Caco-2 (cell line): ENCODE measurements at regions not wholly inside any gene's neighbourhood (a gene's known extent, or its start where the extent isn't known, plus 50 kb on each side); places are given as distances from the start of the nearest gene placed in this dataset.

Experiments
- BruUV-seq: library from RNA; stranded (reverse); fragments of 400-500 nt; replicated peaks from 2 replicates; lab custom pipeline; 2021; lab: Mats Ljungman, UMichigan
- CTCF ChIA-PET: fragments of 300-600 bp; sonication (Branson Sonifier 250); formaldehyde crosslinking; loops from one replicate; lab custom pipeline; 2022; ENCODE audit warnings: antibody characterized with exemption; lab: Charles Lee
- POLR2A ChIA-PET: fragments of 300-600 bp; sonication (Branson Sonifier 250); formaldehyde crosslinking; loops from one replicate; lab custom pipeline; 2022; ENCODE audit warnings: antibody characterized with exemption; lab: Charles Lee
- DNase-seq, 2 experiments: peaks; one replicate each; pipeline versions ENCODE4 v3.0.0 to v3.0.0-alpha.2; 2020 to 2022
- H3K27me3 ChIP-seq: replicated peaks from 2 replicates; pipeline ENCODE4 v1.6.0; 2011; ENCODE audit warnings: low read length; ENCODE audit not compliant: control insufficient read depth, insufficient read depth
- H3K36me3 ChIP-seq: 2 replicates; pipeline ENCODE4 v1.5.1; 2011; ENCODE audit warnings: low read length; ENCODE audit not compliant: control insufficient read depth, insufficient read depth
- H3K4me1 ChIP-seq: fragments of 250-450 bp; sonication (Bioruptor Pico); 2 replicates; pipeline ENCODE4 v1.5.1; 2020; ENCODE audit warnings: mild to moderate bottlenecking
- H3K4me3 ChIP-seq: 2 replicates; pipeline ENCODE4 v1.5.1; 2011; ENCODE audit warnings: low read depth, mild to moderate bottlenecking, control low read depth, low read length
- H3K9me3 ChIP-seq: fragments of 250-450 bp; sonication (Bioruptor Pico); 2 replicates; pipeline ENCODE4 v1.5.1; 2020; ENCODE audit warnings: mild to moderate bottlenecking, moderate library complexity
- H3K27ac Mint-ChIP-seq: one replicate; pipeline ENCODE4 v1.8.0; 2022; ENCODE audit warnings: mixed read lengths; ENCODE audit not compliant: unreplicated experiment
- H3K27me3 Mint-ChIP-seq: one replicate; pipeline ENCODE4 v1.8.0; 2022; ENCODE audit warnings: mixed read lengths; ENCODE audit not compliant: insufficient read depth, unreplicated experiment
- H3K36me3 Mint-ChIP-seq: one replicate; pipeline ENCODE4 v1.8.0; 2022; ENCODE audit warnings: mild to moderate bottlenecking, mixed read lengths; ENCODE audit not compliant: insufficient read depth, unreplicated experiment
- H3K4me1 Mint-ChIP-seq: one replicate; pipeline ENCODE4 v1.8.0; 2022; ENCODE audit warnings: low read depth, mixed read lengths; ENCODE audit not compliant: unreplicated experiment
- H3K4me3 Mint-ChIP-seq: one replicate; pipeline ENCODE4 v1.8.0; 2022; ENCODE audit warnings: mild to moderate bottlenecking, moderate library complexity, mixed read lengths; ENCODE audit not compliant: unreplicated experiment
- H3K9me3 Mint-ChIP-seq: one replicate; pipeline ENCODE4 v1.8.0; 2022; ENCODE audit warnings: mixed read lengths; ENCODE audit not compliant: unreplicated experiment
- intact Hi-C: fragments of 100-400 bp; cut with micrococcal nuclease; formaldehyde crosslinking; loops from one replicate; pipeline ENCODE4 v1.10.0; 2022; ENCODE audit not compliant: unreplicated experiment
- TF ChIP-seq, protein P1 (sequence below), 2 experiments: fragments of 200-600 bp in 1 of 2; IDR thresholded peaks; 1 replicate in 1 of 2; 2 replicates in 1 of 2; pipeline versions ENCODE4 v1.5.1 to v1.8.0; 2011 to 2022; ENCODE audit warnings: antibody characterized with exemption in 1 of 2, control low read depth in 1 of 2, inconsistent platforms in 1 of 2, low read depth in 1 of 2, low read length in 1 of 2, mild to moderate bottlenecking in 1 of 2, moderate library complexity in 1 of 2; ENCODE audit not compliant: insufficient read depth in 1 of 2, severe bottlenecking in 1 of 2, unreplicated experiment in 1 of 2

GRCh38 chr13:91272235-91272777 lies 75.2 kb upstream of the MIR17HG start:
- intact Hi-C loops, result no loop called here
- Mint-ChIP-seq H3K27ac (no peak overlapping the region), H3K27me3 (peaks cover 3% of the 10 kb centered on the region), H3K4me1 (no peaks in the 10 kb centered on the region), H3K9me3 (peaks cover 10% of the 10 kb centered on the region), H3K36me3 (no peaks in the 10 kb centered on the region), H3K4me3 (no peak overlapping the region)
- H3K27me3 ChIP-seq, result no peaks in the 10 kb centered on the region
- H3K4me1 ChIP-seq, result no peaks in the 10 kb centered on the region
- H3K9me3 ChIP-seq, result peaks cover 10% of the 10 kb centered on the region
- BruUV-seq, result no TSS peak
- POLR2A ChIA-PET, result no interaction called here
- no peaks in the 10 kb centered on the region for H3K36me3 ChIP-seq
- DNase-seq, result no peak
- CTCF ChIA-PET, result no interaction called here
- TF ChIP-seq, protein P1, sequence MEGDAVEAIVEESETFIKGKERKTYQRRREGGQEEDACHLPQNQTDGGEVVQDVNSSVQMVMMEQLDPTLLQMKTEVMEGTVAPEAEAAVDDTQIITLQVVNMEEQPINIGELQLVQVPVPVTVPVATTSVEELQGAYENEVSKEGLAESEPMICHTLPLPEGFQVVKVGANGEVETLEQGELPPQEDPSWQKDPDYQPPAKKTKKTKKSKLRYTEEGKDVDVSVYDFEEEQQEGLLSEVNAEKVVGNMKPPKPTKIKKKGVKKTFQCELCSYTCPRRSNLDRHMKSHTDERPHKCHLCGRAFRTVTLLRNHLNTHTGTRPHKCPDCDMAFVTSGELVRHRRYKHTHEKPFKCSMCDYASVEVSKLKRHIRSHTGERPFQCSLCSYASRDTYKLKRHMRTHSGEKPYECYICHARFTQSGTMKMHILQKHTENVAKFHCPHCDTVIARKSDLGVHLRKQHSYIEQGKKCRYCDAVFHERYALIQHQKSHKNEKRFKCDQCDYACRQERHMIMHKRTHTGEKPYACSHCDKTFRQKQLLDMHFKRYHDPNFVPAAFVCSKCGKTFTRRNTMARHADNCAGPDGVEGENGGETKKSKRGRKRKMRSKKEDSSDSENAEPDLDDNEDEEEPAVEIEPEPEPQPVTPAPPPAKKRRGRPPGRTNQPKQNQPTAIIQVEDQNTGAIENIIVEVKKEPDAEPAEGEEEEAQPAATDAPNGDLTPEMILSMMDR (IDR thresholded peaks at IDR 0.05; ENCODE audit: insufficient read depth in 1 of 2, low read depth in 1 of 2, low read length in 1 of 2, severe bottlenecking in 1 of 2, unreplicated experiment in 1 of 2), result no peak
- H3K4me3 ChIP-seq, result no peak overlapping the region

DNA sequence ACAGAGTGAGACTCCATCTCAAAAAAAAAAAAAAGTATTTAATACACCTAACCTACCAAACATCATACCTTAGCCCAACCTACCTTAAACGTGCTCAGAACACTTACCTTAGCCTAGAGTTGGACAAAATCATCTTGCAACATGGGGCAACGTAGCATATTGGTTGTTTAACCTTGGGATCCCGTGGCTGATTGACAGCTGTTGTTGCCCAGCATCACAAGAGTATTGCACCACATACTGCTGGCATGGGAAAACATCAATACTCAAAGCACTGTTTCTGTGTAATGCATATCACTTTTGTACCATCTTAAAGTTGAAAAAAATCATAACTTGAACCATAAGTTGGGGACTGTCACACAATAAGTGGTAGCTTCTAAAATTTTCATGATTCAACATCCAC lies 73.8 kb upstream of the MIR17HG start:
- no TSS peak for BruUV-seq
- no peak overlapping the region for H3K4me3 Mint-ChIP-seq
- Histone ChIP-seq H3K9me3 (peaks cover 10% of the 10 kb centered on the region), H3K36me3 (no peaks in the 10 kb centered on the region), H3K4me1 (no peaks in the 10 kb centered on the region), H3K4me3 (no peak overlapping the region), H3K27me3 (no peaks in the 10 kb centered on the region)
- peaks cover 6% of the 10 kb centered on the region for H3K27me3 Mint-ChIP-seq
- POLR2A ChIA-PET, result no interaction called here
- CTCF ChIA-PET, result no interaction called here
- intact Hi-C loops, result no loop called here
- TF ChIP-seq, protein P1 (IDR thresholded peaks at IDR 0.05; ENCODE audit: insufficient read depth in 1 of 2, low read depth in 1 of 2, low read length in 1 of 2, severe bottlenecking in 1 of 2, unreplicated experiment in 1 of 2), result no peak
- H3K36me3 Mint-ChIP-seq, result no peaks in the 10 kb centered on the region
- H3K9me3 Mint-ChIP-seq, result peaks cover 15% of the 10 kb centered on the region
- H3K27ac Mint-ChIP-seq, result no peak overlapping the region
- DNase-seq, result no peak
- no peaks in the 10 kb centered on the region for H3K4me1 Mint-ChIP-seq

DNA sequence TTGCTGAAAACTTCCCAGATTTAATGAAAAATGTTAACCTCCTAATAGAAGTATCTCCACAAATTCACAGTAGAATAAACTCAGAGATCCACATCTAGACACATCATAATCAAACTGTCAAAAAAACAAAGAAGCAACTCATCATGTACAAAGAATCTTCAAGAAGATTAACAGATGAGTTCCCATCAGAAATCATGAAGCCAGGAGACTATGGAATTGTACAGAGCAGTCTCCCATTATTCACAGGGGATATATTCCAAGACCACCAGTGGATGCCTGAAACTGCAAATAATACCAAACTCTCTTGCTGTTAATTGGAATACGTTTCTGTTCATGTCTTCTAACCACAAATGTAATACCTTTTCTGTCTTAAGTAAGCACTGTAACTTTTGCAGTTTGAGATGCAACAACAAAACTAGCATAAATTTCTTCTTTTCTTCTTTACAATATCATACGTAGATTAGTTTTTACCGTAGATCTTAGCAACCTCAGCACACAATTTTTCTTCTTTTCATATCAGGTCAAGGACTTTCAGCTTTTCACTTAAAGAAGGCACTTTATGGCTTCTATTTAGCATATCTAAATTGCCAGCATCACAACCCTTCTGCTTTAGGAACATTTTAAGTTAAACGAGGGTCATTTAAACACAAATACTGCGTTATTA lies 70.3 kb upstream of the MIR17HG start:
- H3K36me3 Mint-ChIP-seq, result no peaks in the 10 kb centered on the region
- Histone ChIP-seq H3K4me1 (no peaks in the 10 kb centered on the region), H3K27me3 (no peaks in the 10 kb centered on the region), H3K36me3 (no peaks in the 10 kb centered on the region), H3K9me3 (peaks cover 6% of the 10 kb centered on the region), H3K4me3 (no peak overlapping the region)
- CTCF ChIA-PET, result no interaction called here
- no peak for DNase-seq
- H3K4me3 Mint-ChIP-seq, result no peak overlapping the region
- H3K4me1 Mint-ChIP-seq, result no peaks in the 10 kb centered on the region
- BruUV-seq, result no TSS peak
- intact Hi-C loops, result no loop called here
- H3K27me3 Mint-ChIP-seq, result peaks cover 6% of the 10 kb centered on the region
- POLR2A ChIA-PET, result no interaction called here
- TF ChIP-seq, protein P1 (IDR thresholded peaks at IDR 0.05; ENCODE audit: insufficient read depth in 1 of 2, low read depth in 1 of 2, low read length in 1 of 2, severe bottlenecking in 1 of 2, unreplicated experiment in 1 of 2), result no peak
- H3K27ac Mint-ChIP-seq, result no peak overlapping the region
- peaks cover 15% of the 10 kb centered on the region for H3K9me3 Mint-ChIP-seq
